DOHH2 (cell line): ENCODE measurements at regions not wholly inside any gene's neighbourhood (a gene's known extent, or its start where the extent isn't known, plus 50 kb on each side); places are given as distances from the start of the nearest gene placed in this dataset.

Experiments used
- H3F3A ChIP-seq: fragments of 200-600 bp; sonication (generic), shearing (Covaris generic); 2 replicates; pipeline ENCODE4 v1.6.0; 2016; ENCODE audit warnings: antibody characterized with exemption, mild to moderate bottlenecking; ENCODE audit not compliant: control insufficient read depth, insufficient read depth
- H3K27ac ChIP-seq: fragments of 200-600 bp; sonication (generic); 2 replicates; pipeline ENCODE4 v1.5.1; 2014; ENCODE audit warnings: low read depth, mild to moderate bottlenecking, low read length, moderate library complexity
- H3K27me3 ChIP-seq: fragments of 200-600 bp; sonication (generic); 2 replicates; pipeline ENCODE4 v1.6.1; 2014; ENCODE audit warnings: mild to moderate bottlenecking, low read length, mixed read lengths; ENCODE audit not compliant: control insufficient read depth
- H3K36me3 ChIP-seq: fragments of 200-600 bp; sonication (generic); 2 replicates; pipeline ENCODE4 v1.6.1; 2014; ENCODE audit warnings: mild to moderate bottlenecking, low read length, moderate library complexity, mixed read lengths; ENCODE audit not compliant: control insufficient read depth
- H3K4me1 ChIP-seq: fragments of 200-600 bp; sonication (generic); 2 replicates; pipeline ENCODE4 v1.6.1; 2014; ENCODE audit warnings: mild to moderate bottlenecking, low read length, mixed read lengths; ENCODE audit not compliant: control insufficient read depth
- H3K4me2 ChIP-seq: fragments of 200-600 bp; sonication (generic); 2 replicates; pipeline ENCODE4 v1.6.0; 2014; ENCODE audit warnings: mild to moderate bottlenecking, low read length, moderate library complexity
- H3K4me3 ChIP-seq: fragments of 200-600 bp; sonication (generic); 2 replicates; pipeline ENCODE4 v1.5.1; 2014; ENCODE audit warnings: mild to moderate bottlenecking, low read length, mixed read lengths
- H3K79me2 ChIP-seq: fragments of 200-600 bp; sonication (generic); 2 replicates; pipeline ENCODE4 v1.6.1; 2014; ENCODE audit warnings: mild to moderate bottlenecking, low read length, mixed read lengths; ENCODE audit not compliant: control insufficient read depth
- H3K9me2 ChIP-seq: fragments of 200-600 bp; sonication (generic); replicated peaks from 2 replicates; pipeline ENCODE4 v1.6.1; 2014; ENCODE audit warnings: mild to moderate bottlenecking, low read length, mixed read lengths; ENCODE audit not compliant: control insufficient read depth
- H3K9me3 ChIP-seq: fragments of 200-600 bp; sonication (generic); 2 replicates; pipeline ENCODE4 v1.6.1; 2014; ENCODE audit warnings: antibody characterized with exemption, low read length, mixed read lengths; ENCODE audit not compliant: control insufficient read depth, insufficient read depth
- H4K20me1 ChIP-seq: fragments of 200-600 bp; sonication (generic); 2 replicates; pipeline ENCODE4 v1.6.0; 2014; ENCODE audit warnings: low read depth, mild to moderate bottlenecking, antibody characterized with exemption, low read length, moderate library complexity; ENCODE audit not compliant: control insufficient read depth, insufficient read depth
- EZH2phosphoT487 ChIP-seq: fragments of 200-600 bp; sonication (generic); IDR thresholded peaks from 2 replicates; pipeline ENCODE4 v1.6.1; 2017; ENCODE audit warnings: borderline replicate concordance, mild to moderate bottlenecking, antibody characterized with exemption, low read length, moderate library complexity, mixed read lengths
- TF ChIP-seq, protein P1 (sequence below): fragments of 200-600 bp; sonication (generic); IDR thresholded peaks from one replicate; pipeline ENCODE4 v1.5.1; 2014; ENCODE audit warnings: antibody characterized with exemption, mild to moderate bottlenecking, low read depth, low read length; ENCODE audit not compliant: poor library complexity, severe bottlenecking

GRCh38 chr18:79610461-79611039, 69.1 kb upstream of the CTDP1 start:
- no peaks in the 10 kb centered on the region for H3K79me2 ChIP-seq
- H3K27me3 ChIP-seq, result no peaks in the 10 kb centered on the region
- no peak overlapping the region for H3K27ac ChIP-seq
- TF ChIP-seq, protein P1, sequence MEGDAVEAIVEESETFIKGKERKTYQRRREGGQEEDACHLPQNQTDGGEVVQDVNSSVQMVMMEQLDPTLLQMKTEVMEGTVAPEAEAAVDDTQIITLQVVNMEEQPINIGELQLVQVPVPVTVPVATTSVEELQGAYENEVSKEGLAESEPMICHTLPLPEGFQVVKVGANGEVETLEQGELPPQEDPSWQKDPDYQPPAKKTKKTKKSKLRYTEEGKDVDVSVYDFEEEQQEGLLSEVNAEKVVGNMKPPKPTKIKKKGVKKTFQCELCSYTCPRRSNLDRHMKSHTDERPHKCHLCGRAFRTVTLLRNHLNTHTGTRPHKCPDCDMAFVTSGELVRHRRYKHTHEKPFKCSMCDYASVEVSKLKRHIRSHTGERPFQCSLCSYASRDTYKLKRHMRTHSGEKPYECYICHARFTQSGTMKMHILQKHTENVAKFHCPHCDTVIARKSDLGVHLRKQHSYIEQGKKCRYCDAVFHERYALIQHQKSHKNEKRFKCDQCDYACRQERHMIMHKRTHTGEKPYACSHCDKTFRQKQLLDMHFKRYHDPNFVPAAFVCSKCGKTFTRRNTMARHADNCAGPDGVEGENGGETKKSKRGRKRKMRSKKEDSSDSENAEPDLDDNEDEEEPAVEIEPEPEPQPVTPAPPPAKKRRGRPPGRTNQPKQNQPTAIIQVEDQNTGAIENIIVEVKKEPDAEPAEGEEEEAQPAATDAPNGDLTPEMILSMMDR, result no peak
- no peak for TF ChIP-seq EZH2phosphoT487
- no peaks in the 10 kb centered on the region for H3K9me2 ChIP-seq
- H3K4me1 ChIP-seq, result no peaks in the 10 kb centered on the region
- H3F3A ChIP-seq, result no peaks in the 10 kb centered on the region
- H3K9me3 ChIP-seq, result no peaks in the 10 kb centered on the region
- no peak overlapping the region for H3K4me3 ChIP-seq
- no peaks in the 10 kb centered on the region for H3K36me3 ChIP-seq
- 0 out of 2 replicates have a peak, but pooled peaks cover 2% of the 10 kb centered on the region for H4K20me1 ChIP-seq
- H3K4me2 ChIP-seq, result no peak overlapping the region

DNA sequence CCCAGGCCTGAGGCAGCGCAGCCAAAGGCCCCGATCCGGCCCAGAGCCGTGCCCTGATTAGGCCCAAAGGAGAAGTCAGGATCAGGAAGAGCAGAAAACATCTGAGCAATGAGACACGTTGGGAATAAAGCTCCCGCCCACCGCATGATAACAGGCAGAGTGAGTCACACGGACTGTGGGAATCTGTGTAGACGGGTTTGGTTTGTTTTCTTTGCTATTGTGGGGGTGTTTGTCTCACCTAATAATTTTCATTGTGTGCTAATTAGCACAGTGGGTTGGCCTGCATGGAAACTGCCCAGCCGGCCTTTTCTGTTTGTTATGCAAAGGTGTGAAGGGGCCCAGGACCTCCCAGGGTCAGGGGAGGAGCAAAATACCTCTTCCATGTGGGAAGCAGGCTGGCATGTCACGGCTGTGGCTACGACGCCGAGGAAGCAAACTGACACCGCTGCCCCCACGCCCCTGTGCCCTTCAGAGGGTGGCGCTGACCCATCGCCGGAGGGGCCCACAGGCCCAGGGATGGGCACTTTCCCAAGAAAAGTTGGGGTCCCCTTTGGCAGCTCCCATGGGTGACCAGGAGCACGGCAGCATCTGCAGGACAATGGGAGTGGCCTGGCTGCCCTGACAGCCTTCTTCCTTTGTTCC, 68.4 kb upstream of the CTDP1 start:
- Histone ChIP-seq H4K20me1 (0 out of 2 replicates have a peak, but pooled peaks cover 2% of the 10 kb centered on the region), H3K27ac (no peak overlapping the region), H3K9me2 (no peaks in the 10 kb centered on the region), H3K9me3 (no peaks in the 10 kb centered on the region), H3F3A (no peaks in the 10 kb centered on the region), H3K36me3 (no peaks in the 10 kb centered on the region), H3K79me2 (no peaks in the 10 kb centered on the region), H3K4me2 (no peak overlapping the region), H3K4me3 (no peak overlapping the region), H3K27me3 (no peaks in the 10 kb centered on the region), H3K4me1 (no peaks in the 10 kb centered on the region)
- TF ChIP-seq, protein P1, result no peak
- TF ChIP-seq EZH2phosphoT487, result no peak

DNA sequence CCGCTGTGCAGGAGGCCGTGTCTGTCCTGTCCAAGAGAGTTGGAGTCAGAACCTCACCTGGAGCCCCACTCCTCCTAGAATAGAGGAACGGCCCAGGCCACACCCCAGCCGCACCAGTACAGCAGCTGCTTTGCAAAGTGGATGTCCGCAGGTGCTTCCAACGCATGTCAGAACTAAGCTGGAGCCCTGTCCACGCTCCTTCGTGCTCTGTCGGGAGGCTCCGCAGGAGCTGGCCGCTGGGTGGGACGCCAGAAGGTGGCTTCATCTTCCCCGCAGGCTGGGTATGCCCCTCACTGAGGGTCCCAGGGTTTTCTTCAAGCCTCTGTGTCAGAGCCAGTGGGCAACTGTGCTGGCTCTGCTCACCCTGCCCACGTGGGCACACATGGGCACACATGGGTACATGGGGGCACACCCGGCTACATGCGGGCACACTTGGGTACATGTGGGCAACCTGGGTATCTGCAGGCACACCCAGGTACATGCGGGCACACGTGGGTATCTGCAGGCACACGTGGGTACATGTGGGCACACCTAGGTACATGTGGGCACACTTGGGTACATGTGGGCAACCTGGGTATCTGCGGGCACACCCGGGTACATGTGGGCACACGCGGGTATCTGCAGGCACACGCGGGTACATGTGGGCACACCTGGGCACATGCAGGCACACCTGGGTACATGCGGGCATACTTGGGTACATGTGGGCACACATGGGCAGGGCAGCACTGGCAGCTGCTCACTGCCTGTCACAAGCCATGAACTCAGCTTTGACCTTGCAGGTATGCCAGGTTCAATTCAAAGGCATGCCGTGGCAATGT, 67.1 kb upstream of the CTDP1 start:
- H3K36me3 ChIP-seq, result no peaks in the 10 kb centered on the region
- no peaks in the 10 kb centered on the region for H3K9me2 ChIP-seq
- no peak overlapping the region for H3K27ac ChIP-seq
- TF ChIP-seq, protein P1, result no peak
- TF ChIP-seq EZH2phosphoT487, result no peak
- no peak overlapping the region for H3K4me3 ChIP-seq
- no peaks in the 10 kb centered on the region for H3K79me2 ChIP-seq
- no peak overlapping the region for H3K4me2 ChIP-seq
- H3F3A ChIP-seq, result no peaks in the 10 kb centered on the region
- H4K20me1 ChIP-seq, result 0 out of 2 replicates have a peak, but pooled peaks cover 2% of the 10 kb centered on the region
- H3K4me1 ChIP-seq, result no peaks in the 10 kb centered on the region
- no peaks in the 10 kb centered on the region for H3K27me3 ChIP-seq
- H3K9me3 ChIP-seq, result no peaks in the 10 kb centered on the region
